ENCODE measurements at regions not wholly inside any gene's neighbourhood (a gene's known extent, or its start where the extent isn't known, plus 50 kb on each side); places are given as distances from the start of the nearest gene placed in this dataset.

DNA sequence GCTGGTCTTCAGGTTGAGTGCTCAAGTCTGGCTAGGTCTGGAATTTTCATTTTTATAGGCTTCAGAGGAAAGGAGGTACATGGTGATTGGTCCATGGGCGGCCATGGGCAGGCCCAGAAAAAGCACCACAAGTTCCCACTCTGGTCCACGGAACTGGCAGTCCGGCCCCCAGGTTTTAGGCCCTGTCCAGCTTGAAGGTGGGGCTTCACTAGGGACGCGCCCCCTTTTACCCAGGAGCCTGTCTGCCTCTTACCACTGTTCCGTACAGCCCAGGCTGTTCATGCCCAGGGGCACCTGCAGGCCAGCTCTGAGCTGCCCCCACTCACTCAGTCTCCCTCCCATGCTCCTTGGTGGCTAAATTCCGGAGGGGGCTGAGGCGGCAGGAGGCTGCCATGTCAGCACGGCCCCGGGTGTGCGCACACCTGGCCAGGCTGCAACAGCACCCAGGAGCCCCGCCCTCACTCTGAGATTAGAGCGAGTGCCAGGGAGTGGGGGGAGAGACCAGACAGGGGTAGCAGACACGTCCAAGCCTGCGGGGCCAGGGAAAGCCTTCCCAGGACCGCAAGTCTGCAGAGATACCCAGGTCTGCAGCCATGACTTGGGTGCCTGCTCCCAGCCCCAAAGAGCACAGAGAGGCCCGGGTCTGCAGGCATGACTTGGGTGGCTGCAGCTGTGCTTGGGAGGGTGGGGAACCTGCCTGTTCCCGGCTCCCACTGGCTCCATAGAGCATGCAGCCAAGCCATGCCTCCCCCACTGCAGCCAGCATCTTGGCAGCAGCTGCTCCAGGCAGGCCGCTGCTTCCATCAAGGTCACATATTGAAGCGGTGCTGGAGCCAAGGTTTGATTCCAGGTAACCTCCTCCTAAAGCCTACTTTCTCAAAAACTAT lies 390.2 kb upstream of the SGCD start:
- DNase-seq = no peak

DNA sequence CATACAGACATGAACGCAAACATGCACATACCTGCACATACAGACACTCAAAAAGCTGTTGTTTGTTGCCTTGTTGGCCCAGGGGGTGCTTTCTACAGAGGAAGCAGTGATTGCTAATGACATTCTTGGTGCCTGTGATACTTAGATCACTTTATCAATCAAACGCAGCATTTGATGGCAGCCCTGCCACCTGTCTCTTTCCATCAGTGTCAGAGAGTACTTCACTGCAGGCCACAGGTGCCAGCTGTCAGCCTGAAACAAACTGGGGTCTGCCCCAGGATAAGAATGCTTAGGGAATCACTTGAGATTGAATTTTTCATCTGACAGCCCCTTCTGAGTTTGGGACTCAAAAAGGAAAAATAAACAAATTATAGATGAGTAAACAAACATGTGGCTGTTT lies 388.9 kb upstream of the SGCD start:
- no peak for DNase-seq

DNA sequence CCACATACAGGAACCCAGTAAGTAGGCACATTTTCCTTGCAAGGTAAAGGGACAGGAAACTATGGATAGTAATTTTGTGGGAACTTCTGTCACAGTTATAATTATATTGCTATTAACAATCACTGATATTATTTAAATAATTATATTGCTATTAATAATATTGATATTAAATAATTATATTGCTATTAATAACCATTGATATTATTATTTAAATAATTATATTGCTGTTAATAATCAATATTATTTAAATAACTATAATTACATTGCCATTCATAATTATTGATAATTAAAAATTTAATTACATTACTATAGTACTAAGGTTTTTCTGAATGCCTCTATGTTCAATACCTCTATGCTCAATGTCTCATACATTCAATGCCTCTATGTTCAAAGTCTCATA lies 385.6 kb upstream of the SGCD start:
- no peak for DNase-seq

DNA sequence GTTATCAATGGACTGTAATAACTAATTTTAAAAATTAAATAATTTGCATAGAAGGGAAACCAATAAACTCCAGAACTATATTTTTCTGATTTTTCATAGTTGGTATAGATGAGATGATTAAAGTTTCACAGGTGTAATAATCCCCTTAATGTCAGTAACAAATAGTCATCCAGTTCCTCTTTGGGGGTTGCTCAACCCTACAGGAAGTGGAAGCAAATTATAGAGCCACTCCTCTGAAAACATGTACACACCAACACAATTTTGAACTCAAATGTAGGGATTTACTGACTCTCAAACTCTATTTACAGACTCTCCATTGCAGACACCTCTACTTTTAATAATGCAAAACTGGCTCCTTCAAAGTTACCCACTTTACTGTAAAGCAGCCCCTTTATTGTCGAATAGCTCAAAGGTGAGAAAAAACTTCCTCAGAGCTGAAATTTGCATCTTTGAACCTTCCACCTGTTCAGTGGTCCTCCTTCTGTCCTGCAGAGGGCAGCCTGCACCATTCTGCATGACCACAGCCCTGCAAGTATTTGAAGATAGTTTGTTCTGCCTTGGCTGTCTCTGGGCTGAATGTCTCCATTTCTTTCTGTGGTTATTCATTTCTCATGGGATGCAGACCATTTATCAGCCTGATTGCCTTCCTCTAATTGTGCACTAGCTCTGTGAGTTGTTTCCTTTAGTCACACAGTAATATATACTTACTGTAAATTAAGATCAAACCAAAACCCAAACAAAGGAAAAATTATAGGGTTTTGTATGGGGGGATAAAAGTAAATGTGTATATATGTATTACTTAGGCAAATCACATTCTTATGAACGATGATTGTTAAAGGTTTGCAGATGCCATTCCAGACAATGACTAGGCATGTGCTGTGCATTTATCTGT lies 383.2 kb upstream of the SGCD start:
- DNase-seq = peak; percentile 19 to 23

DNA sequence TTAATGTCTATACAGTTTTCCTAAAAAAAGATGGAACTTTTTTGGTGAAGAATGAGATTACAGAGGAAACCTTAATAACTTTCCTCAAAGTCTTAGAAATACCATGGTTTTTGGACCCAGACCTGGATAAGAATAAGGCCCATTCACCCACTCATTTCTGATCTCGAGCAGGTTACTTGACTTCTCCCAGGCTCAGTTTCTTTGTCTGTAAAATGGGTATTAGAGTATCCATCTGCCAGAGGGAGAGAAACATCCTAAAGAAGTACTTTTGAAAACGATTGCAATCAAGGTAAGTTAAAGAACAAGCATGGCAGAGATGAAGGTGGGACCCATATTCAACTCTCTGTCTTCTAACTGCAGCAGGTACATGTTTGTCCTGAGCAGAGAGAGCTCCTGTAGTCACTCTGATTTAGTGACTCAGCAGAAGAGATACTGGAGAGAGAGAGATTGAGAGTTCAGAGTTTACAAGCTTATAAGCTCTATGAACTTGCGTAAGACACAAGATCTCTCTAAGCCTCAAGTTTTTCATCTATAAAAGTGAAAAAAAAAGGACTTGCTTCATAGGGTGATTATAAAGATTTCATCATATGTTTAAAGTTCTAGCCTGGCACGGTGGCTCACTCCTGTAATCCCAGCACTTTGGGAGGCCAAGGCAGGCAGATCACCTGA lies 379.4 kb upstream of the SGCD start:
- DNase-seq = no peak

DNA sequence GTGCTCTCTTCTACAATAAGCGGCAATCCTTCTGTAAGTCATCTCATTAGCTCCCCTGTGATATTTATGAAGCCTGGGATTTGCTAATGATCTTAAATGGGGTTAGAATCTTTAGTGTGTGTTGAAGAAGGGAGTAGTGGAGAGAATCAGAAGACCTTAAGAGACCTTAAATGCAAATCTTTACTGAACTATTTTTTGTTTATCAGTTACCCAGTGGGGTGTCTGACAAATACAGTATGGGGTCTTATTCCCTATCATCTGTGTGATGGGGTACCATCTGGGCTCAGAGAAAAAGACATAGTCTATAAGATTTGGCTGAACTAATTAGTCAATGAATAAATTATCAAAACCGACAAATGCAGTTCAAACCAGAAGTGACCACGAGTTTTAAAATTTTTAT lies 378.4 kb upstream of the SGCD start:
- no peak for DNase-seq

DNA sequence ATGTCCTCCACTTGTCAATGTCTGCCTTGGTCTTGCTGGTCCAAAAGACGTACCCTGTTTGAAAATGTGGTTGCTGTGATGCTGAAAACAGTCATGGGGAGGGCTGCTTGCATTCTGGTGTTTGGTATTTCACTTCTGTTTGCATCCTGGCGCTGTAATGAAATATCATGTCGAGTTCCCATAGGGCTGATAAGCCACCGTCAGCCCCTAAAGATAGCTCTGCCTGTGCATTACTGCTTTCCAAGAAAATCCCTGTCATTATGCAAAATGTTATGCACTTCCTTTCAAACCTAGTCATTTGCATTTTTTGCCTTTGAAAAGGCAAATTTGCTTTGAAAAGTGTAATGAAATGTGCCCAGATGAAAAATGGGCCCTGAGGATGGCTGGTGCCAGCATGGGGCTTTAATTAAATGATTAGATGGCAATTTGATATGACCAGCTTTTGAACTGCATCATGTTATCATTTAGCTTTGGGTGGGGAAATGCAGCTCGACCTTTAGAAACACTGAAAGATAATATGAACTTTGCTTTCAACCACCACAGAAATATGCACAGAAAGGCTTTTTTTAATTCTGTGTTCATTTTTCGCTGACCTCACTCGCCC lies 374.4 kb upstream of the SGCD start:
- DNase-seq = no peak

DNA sequence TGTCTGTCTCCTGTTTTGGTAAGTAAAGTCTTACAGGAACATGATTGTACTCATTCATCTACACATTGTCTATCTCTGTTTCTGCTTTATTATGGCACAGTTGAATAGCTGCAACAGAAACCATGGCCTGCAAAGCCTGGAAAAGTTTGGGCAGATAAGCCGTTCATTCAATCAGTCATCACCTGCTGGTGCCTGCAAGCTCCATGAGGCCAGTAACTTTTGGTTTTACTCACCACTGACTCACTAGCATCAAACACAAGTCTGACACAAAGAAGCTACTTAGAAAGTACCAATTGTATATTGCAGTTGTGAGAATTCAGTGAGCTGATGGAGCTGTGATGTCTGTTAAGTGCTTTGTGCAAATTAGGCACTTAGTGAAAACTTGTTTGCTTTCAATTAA lies 373.6 kb upstream of the SGCD start:
- no peak for DNase-seq

DNA sequence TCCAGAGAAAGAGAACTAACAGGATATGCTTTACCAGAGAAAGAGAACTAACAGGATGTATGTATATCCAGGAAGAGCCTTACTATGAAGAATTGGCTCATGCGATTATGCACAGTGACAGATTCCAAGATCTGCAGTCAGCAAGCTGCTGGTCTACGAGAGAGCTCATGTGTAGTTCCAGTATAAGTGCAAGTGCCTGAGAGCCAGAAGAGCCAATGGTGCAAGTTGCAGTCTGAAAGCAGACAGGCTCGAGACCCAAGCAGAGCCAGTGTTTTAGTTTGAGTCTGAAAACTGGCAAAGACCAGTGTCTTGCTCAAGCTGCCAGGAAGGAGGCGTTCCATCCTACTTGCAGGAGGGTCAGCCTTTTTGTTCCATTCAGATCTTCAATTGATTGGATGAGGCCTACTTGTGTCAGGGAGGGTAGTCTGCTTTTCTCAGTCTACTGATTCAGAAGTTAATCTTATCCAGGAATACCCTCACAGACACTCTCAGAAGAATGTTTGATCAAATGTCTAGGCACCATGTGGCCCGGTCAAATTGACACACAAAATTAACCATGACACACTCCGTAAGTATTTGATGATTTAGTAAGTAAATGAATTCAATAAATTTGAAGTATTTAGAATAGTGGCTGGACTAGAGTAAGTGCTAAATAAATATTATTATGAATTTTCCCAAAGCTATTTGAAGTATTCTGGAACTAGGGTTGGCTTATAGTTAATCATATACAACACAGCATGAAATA lies 372.1 kb upstream of the SGCD start:
- DNase-seq = no peak

DNA sequence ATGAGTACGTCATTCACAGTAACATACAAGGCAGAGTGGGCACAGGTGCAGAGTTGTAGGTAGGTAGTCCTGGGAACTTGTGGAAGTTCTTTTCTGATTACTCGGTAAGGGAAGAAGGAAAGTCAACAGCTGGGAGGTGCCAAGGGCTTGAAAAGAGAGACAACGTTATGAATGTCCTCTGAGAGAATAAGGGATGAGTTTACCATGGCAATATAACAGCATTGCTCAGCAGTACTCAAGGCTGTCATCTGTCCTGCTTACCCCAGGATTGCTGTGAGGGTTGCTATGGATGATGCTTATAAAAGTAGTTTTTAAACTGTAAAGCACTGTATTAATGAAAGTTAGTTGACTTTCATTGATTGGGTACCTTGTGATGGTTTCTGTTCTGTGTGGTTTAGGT lies 369.1 kb upstream of the SGCD start:
- DNase-seq = no peak

DNA sequence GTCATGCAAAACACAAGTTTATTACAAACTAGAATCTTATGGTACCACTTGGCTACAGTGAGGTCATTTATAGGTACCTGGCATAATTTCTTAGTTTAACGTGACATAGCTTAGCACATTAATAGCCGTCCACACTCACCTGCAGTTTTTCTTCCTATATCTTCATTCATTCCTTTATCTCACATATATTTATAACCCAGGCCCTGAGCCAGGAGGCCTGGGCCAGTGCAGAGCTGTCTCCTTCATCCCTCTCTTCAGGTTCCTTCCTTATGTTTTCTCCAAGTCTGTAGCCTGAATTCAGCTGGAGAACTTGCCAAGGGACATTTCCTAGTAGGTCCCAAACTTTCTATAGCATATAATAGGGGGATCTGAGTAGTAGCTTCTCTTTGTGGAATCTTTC lies 367.9 kb upstream of the SGCD start:
- DNase-seq = no peak

DNA sequence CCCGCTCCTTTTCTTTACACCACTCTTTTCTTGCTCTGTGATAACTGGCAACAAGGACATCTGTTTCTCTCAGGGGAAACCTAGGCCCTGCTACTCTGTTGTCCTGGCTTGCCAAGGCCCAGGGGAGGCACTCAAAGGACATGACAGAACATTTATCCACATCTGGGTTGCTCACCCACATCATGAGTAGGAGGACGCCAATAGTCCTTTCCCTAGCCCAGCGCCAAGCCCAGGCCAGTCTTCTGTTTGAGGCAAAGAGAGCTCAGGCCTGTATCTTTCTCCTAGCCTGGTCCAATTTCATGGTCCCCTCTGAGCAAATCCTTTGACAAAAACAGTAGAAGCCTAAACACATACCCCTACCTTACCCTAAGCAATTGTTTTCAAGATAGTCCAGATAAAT lies 366.8 kb upstream of the SGCD start:
- DNase-seq = no peak

DNA sequence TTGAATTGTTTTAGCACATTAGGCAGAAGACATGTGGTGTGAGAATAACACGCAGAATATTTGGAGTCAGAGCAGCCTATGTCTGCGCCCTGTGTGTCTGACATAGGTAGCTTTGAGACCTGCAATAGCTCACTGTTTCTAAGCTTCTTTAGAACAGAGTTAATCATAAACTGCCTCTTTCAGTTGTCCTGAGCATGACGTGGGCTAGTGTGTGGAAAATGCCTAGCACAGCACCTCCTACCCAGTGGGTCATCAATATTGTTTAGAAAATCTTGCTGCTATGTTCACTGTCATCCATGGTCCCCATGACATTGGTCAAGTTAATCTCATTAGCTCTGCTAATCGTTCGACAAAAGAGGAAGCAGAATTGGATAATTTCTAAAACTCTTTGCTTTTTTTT lies 357.4 kb upstream of the SGCD start:
- DNase-seq = no peak

DNA sequence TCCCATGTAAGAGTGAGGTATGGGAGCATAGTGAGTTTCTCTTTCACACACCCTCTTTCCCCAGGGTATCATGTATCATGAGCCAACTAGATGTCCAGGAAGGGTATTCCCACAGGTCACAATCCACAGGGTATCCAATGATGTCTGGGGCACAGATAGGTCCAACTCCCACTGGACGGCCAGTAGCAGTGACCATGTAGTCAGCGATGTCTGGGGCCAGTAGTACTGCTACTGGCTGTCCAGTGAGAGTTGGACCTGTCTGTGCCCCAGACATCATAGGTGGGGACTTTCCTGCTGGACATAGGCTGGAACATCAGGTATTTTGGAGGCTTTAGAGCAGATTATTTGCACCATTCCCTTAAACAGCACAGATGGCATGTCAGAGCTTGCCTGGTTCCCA lies 352.6 kb upstream of the SGCD start:
- DNase-seq = no peak

DNA sequence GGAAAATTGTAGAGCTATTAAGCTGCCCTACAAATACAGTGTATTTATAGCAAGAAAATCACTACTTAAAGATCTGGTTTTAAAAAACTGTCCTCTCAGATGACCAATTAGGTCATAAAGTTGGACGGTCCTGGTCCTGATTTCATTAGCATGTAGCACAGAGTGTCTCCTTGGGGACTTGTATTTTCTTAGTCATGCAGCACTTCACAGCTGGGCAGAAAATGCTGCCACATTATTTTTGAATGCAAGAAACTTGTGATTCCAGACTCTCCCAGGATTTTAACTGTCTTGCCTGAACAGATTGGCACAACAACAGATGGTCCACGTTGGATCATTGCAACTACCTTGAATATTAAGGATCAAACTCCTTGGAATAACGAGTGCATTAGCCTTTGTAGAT lies 348.1 kb upstream of the SGCD start:
- no peak for DNase-seq

DNA sequence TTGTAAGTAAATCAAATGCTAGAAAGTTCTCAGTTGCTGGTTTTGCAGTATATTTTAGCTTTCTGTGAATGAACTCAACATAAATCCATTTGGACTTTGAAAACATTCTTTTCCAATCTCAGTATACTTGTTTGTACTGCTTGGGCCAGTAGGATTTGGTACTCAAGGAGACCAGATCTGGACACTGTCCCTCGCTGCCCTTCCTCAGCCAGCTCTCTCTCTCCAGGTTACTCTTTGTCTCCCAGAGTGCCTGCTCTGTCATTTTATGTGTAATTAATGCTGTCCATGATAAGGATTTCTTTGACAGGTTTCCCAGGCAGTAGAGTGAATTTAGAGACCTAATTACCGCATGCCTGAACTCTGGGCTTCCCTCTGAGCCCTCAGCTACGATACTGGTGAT lies 344.6 kb upstream of the SGCD start:
- DNase-seq = no peak

DNA sequence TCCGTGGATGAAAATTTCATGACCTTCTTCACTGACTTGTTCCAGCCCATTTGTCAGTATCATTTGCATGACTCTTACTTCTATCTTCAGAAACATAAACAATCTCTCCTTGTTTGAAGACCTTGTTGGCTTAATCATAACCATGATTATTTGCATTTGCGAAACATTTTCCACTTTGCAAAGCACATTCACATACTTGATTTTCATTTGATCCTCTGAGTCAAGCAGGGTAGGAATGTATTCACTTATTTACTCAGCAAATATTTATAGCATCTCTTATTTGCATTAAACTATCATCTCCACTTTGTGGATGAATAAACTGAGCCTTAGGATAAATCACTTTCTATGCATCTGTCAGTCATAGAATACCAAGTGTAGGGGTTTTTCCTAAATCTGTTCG lies 343.0 kb upstream of the SGCD start:
- DNase-seq = no peak

DNA sequence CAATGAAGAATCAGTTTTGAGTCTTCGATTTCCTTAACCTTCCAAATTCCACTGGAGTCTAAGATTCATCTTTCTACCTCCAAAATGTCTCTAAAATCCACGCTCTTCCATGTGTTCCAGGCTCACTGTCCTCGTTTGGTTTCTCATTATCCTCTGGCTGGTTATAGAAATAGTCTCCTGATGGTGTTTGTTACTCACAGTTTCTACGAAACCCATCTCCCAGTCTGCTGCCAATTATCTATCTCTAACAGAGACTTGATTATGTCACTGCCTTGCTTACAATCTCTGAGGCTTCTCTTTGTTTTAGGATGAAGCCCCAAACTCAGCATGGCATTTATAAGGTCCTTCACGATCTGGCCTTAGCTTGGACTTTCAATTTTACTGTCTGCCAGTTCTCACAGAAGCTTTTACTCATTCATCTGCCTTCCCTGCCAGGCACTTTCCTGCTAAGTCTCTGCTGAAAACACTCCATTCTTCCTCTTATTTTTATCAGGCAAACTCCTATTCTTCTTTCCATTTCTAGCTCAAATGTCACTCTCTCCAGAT lies 339.6 kb upstream of the SGCD start:
- no peak for DNase-seq

DNA sequence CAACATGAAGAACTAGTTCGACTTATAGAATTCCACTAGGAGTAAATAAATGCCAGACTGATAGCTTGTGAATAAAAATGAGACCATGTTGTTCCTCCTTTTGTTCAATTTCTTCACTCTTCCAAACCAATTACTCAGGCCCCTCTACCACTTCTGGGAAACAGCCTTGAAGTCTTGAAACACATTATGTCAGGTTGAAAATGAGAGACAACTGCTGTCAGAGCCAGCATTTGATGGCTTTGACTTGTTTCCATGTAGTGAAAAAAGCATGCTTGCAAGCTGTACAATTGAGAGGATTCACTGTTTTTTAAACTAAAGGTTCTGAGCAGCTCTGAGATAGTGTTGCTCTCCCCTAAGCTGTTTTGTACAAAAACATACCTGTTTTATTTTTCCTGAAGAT lies 337.1 kb upstream of the SGCD start:
- no peak for DNase-seq

DNA sequence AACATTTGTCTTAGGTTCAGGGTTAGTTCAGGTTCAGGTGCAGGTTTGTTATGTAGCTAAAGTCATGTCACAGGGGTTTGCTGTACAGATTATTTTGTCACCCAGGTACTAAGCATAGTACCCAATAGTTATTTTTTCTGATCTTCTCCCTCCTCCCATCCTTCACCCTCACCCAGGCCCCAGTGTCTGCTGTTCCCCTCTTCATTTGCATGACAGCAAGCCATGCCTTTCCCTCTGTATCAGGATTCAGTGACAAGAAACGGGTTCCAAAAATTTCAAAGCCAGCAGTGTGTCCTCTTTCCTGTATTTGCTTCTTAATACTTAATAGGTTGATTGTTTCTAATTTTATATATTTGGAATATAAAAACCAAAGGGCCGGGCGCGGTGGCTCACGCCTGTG lies 330.8 kb upstream of the SGCD start:
- no peak for DNase-seq

DNA sequence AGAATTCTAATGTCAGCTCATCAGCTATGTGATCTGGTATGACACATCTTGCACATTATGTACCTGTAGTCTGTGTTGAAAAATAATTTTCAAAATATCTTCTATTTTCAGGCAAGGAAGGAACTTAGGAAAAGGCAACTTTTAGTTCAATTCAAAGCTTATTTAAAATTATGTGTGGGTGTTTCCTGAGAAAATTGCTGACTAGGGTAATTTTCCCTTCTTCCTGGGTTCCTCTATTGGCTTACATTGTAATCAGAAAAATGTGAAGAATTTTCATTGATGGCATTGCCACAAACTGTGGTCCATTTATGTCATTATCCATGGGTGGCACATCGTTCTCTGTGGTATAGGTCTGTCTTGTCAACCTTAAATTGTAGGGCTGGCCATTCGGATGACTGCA lies 328.7 kb upstream of the SGCD start:
- no peak for DNase-seq

DNA sequence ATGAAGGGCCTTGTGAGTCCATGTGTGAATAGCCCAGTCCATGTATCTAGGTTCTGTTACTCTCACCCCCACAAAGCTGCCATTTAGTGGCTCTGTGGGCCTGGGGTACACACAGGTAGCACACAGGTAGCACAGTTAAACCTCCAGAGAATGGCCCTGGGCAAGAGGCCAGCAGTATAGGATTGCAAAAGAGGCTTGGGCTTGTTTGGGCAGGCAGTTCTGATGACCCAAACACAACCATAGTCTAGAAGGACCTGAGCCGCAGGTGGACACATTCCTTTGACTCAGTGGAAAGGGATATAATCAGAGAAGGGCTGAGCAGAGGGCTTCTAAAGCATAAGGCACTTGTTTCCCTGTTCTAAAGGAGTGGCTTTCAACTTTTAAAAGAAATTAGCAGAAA lies 326.8 kb upstream of the SGCD start:
- DNase-seq = no peak
